Hepatocyte (in vitro differentiated cells): ENCODE measurements at regions not wholly inside any gene's neighbourhood (a gene's known extent, or its start where the extent isn't known, plus 50 kb on each side); places are given as distances from the start of the nearest gene placed in this dataset.

Experiments used
- DNase-seq: peaks from one replicate; pipeline ENCODE4 v3.0.0-alpha.2; 2016; ENCODE audit warnings: low spot score
- H2AFZ ChIP-seq: fragments of 200-600 bp; sonication (generic); 2 replicates; pipeline ENCODE4 v1.6.0; 2016; ENCODE audit warnings: antibody characterized with exemption, mild to moderate bottlenecking
- H3K27ac ChIP-seq: fragments of 200-600 bp; sonication (generic); 2 replicates; pipeline ENCODE4 v1.5.1; 2016; ENCODE audit warnings: mild to moderate bottlenecking
- H3K27me3 ChIP-seq: fragments of 200-600 bp; sonication (generic); 2 replicates; pipeline ENCODE4 v1.6.1; 2016
- H3K36me3 ChIP-seq: fragments of 200-600 bp; sonication (generic); replicated peaks from 2 replicates; pipeline ENCODE4 v1.5.1; 2016; ENCODE audit warnings: low read depth; ENCODE audit not compliant: insufficient read depth
- H3K4me1 ChIP-seq: fragments of 200-600 bp; sonication (generic); 2 replicates; pipeline ENCODE4 v1.5.1; 2016; ENCODE audit warnings: mild to moderate bottlenecking, moderate library complexity; ENCODE audit not compliant: insufficient read depth
- H3K4me2 ChIP-seq: fragments of 200-600 bp; sonication (generic); 2 replicates; pipeline ENCODE4 v1.6.0; 2016
- H3K4me3 ChIP-seq: fragments of 200-600 bp; sonication (generic); 2 replicates; pipeline ENCODE4 v1.5.1; 2016; ENCODE audit warnings: mild to moderate bottlenecking
- H3K79me2 ChIP-seq: fragments of 200-600 bp; sonication (generic); 2 replicates; pipeline ENCODE4 v1.6.0; 2017; ENCODE audit warnings: mild to moderate bottlenecking
- H3K9me2 ChIP-seq: fragments of 200-600 bp; sonication (generic); replicated peaks from 2 replicates; pipeline ENCODE4 v1.6.0; 2017; ENCODE audit warnings: mild to moderate bottlenecking; ENCODE audit not compliant: insufficient read depth
- H3K9me3 ChIP-seq: fragments of 200-600 bp; sonication (generic); 2 replicates; pipeline ENCODE4 v1.5.1; 2016; ENCODE audit warnings: low read depth, mild to moderate bottlenecking
- H4K20me1 ChIP-seq: fragments of 200-600 bp; sonication (generic); 2 replicates; pipeline ENCODE4 v1.6.0; 2016; ENCODE audit warnings: mild to moderate bottlenecking; ENCODE audit not compliant: insufficient read depth, poor library complexity, severe bottlenecking
- EZH2 ChIP-seq: fragments of 200-600 bp; sonication (generic); IDR thresholded peaks from 2 replicates; pipeline ENCODE4 v1.6.1; 2016; ENCODE audit warnings: antibody characterized with exemption, mild to moderate bottlenecking, borderline replicate concordance
- EZH2phosphoT487 ChIP-seq: fragments of 200-600 bp; sonication (generic); IDR thresholded peaks from one replicate; pipeline ENCODE4 v1.6.1; 2018; ENCODE audit warnings: antibody characterized with exemption, mild to moderate bottlenecking, low read depth, moderate library complexity; ENCODE audit not compliant: unreplicated experiment, severe bottlenecking
- WGBS: methylation state at CpG from one replicate; pipeline ENCODE4 v1.1.6; 2016; ENCODE audit warnings: low lambda C conversion rate; ENCODE audit errors: missing lambda C conversion rate; 5-methylcytosine and 5-hydroxymethylcytosine counted together
- TF ChIP-seq, protein P1 (sequence below): fragments of 200-600 bp; sonication (generic); IDR thresholded peaks from 2 replicates; pipeline ENCODE4 v1.5.1; 2016; ENCODE audit warnings: antibody characterized with exemption, mild to moderate bottlenecking; ENCODE audit not compliant: poor library complexity

DNA sequence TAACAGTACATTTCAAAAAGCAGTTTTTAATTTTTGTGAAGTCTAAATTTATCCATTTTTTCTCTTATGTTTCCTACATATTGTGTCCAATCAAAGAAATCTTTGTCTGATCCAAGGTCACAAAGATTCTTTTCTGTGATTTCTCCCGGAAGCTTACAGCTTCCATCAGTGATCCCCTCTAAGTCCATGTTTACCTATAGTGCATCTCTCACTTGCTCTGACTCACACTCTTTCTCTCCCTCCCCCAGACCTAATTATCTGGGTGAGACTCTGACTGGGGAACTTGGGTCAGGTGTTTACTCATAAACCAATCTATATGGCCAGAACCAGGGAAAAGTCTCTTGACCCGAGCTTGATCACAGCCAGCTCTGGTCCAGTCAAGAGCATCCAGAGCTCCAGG, 224.4 kb downstream of the SPTSSA start:
- Histone ChIP-seq H3K9me2 (no peaks in the 10 kb centered on the region), H3K4me2 (no peak overlapping the region), H3K9me3 (no peaks in the 10 kb centered on the region), H3K36me3 (no peaks in the 10 kb centered on the region), H3K79me2 (no peaks in the 10 kb centered on the region), H4K20me1 (no peaks in the 10 kb centered on the region), H2AFZ (no peak overlapping the region), H3K27me3 (no peaks in the 10 kb centered on the region), H3K4me3 (no peak overlapping the region), H3K27ac (no peak overlapping the region), H3K4me1 (peaks cover 4% of the 10 kb centered on the region)
- DNase-seq, result no peak
- TF ChIP-seq, protein P1, sequence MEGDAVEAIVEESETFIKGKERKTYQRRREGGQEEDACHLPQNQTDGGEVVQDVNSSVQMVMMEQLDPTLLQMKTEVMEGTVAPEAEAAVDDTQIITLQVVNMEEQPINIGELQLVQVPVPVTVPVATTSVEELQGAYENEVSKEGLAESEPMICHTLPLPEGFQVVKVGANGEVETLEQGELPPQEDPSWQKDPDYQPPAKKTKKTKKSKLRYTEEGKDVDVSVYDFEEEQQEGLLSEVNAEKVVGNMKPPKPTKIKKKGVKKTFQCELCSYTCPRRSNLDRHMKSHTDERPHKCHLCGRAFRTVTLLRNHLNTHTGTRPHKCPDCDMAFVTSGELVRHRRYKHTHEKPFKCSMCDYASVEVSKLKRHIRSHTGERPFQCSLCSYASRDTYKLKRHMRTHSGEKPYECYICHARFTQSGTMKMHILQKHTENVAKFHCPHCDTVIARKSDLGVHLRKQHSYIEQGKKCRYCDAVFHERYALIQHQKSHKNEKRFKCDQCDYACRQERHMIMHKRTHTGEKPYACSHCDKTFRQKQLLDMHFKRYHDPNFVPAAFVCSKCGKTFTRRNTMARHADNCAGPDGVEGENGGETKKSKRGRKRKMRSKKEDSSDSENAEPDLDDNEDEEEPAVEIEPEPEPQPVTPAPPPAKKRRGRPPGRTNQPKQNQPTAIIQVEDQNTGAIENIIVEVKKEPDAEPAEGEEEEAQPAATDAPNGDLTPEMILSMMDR, result no peak
- TF ChIP-seq EZH2phosphoT487 (no peak), EZH2 (no peak)
- WGBS, result 59% methylated on average over 2 of the region's 2 CpGs

DNA sequence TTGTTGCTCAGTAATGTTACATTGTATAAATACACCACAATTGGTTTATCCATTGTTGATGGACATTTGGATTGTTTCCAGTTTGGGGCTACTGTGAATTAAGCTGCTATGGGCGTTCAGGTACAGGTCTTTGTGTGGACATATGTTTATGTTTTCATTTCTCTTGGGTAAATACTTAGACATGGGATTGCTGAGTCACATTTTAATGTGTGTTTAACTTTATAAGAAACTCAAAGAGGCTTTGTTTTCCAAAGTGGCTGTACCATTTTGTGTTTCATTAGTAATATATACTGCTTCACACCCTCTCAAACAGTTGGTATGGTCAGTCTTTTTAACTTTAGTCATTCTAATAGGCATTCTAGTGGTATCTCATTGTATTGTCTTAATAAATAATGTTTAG, 225.0 kb downstream of the SPTSSA start:
- Histone ChIP-seq H3K4me2 (no peak overlapping the region), H3K79me2 (no peaks in the 10 kb centered on the region), H3K36me3 (no peaks in the 10 kb centered on the region), H3K9me2 (no peaks in the 10 kb centered on the region), H3K4me1 (peaks cover 4% of the 10 kb centered on the region), H4K20me1 (no peaks in the 10 kb centered on the region), H3K27me3 (no peaks in the 10 kb centered on the region), H2AFZ (no peak overlapping the region), H3K27ac (no peak overlapping the region), H3K4me3 (no peak overlapping the region), H3K9me3 (no peaks in the 10 kb centered on the region)
- TF ChIP-seq, protein P1, result no peak
- TF ChIP-seq EZH2, result no peak
- TF ChIP-seq EZH2phosphoT487, result no peak
- WGBS, result 37% methylated on average over 1 of the region's 1 CpG
- DNase-seq, result no peak

DNA sequence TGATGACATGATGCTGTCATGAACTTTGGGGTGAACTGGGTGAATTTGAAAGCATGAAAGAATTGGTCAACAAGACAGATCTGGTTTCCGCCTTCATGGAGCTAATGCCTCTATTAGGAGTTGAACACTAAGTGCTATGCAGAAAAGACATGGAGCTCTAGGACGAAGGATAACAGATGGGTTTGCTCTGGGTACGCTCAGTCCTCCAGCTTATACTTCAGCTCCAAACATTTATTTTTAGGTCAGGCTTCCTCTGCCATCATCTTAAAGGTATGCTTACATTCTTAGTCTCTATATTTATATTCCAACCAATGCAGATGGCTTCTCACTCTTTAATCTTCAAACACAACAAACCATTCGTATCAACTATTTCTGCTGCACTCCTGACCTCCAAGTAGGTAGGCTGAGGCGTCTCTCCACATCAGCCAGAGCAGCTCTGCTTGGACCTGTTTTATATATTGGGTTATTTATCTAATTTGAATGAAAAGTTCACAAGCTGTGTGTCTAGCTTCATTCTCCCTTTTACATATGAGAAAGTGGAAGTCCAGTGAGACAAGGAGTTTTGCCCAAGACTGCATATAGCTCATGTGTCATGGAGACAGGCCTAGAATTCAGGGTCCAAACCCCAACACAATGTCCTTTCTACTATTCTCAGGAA, 226.3 kb downstream of the SPTSSA start:
- H3K4me1 ChIP-seq, result peaks cover 4% of the 10 kb centered on the region
- TF ChIP-seq EZH2 (no peak), EZH2phosphoT487 (no peak)
- TF ChIP-seq, protein P1, result no peak
- 61% methylated on average over 5 of the region's 5 CpGs for WGBS
- no peak overlapping the region for H2AFZ ChIP-seq
- no peaks in the 10 kb centered on the region for H3K9me2 ChIP-seq
- no peaks in the 10 kb centered on the region for H3K79me2 ChIP-seq
- H3K27me3 ChIP-seq, result no peaks in the 10 kb centered on the region
- no peaks in the 10 kb centered on the region for H3K36me3 ChIP-seq
- H3K27ac ChIP-seq, result no peak overlapping the region
- H3K4me2 ChIP-seq, result no peak overlapping the region
- no peaks in the 10 kb centered on the region for H4K20me1 ChIP-seq
- H3K9me3 ChIP-seq, result no peaks in the 10 kb centered on the region
- no peak overlapping the region for H3K4me3 ChIP-seq
- no peak for DNase-seq

DNA sequence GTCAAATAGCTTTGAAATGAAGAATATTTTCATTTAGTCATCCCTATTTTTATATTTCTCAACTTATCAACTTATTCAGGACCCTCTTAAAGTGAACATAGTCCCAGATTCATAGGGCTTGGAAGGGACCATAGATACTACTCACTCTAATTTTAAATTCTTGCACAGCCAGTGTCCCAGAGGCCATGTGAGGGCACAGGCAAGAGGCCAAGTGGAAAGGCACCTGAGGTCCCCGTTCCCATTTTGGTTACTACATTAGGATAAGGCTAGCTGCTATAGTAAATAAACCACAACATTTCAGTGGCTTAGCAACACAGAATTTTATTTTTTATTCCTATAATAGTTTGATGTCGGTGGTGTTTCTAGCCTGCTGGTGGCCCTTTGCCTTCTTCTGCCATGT, 227.8 kb downstream of the SPTSSA start:
- Histone ChIP-seq H3K27ac (no peak overlapping the region), H3K4me1 (peaks cover 4% of the 10 kb centered on the region), H3K4me3 (no peak overlapping the region), H3K27me3 (no peaks in the 10 kb centered on the region), H3K9me3 (no peaks in the 10 kb centered on the region), H3K4me2 (no peak overlapping the region), H3K36me3 (no peaks in the 10 kb centered on the region), H3K9me2 (no peaks in the 10 kb centered on the region), H2AFZ (no peak overlapping the region), H3K79me2 (no peaks in the 10 kb centered on the region), H4K20me1 (no peaks in the 10 kb centered on the region)
- WGBS, result 92% methylated on average over 2 of the region's 2 CpGs
- TF ChIP-seq EZH2 (no peak), EZH2phosphoT487 (no peak)
- TF ChIP-seq, protein P1, result no peak
- no peak for DNase-seq
